Neural cell (in vitro differentiated cells): ENCODE measurements at regions not wholly inside any gene's neighbourhood (a gene's known extent, or its start where the extent isn't known, plus 50 kb on each side); places are given as distances from the start of the nearest gene placed in this dataset.

Experiments
- H2AFZ ChIP-seq: fragments of 200-600, 300-800 bp; sonication (generic), shearing (Covaris generic); 2 replicates; pipeline ENCODE4 v1.6.0; 2014; ENCODE audit warnings: low read depth, mild to moderate bottlenecking, antibody characterized with exemption, low read length, moderate library complexity
- H3F3A ChIP-seq: fragments of 200-600 bp; shearing (Covaris generic); 2 replicates; pipeline ENCODE4 v1.6.1; 2016; ENCODE audit warnings: mild to moderate bottlenecking, moderate library complexity, mixed read lengths, antibody characterized with exemption, low read length; ENCODE audit not compliant: insufficient read depth, poor library complexity, severe bottlenecking
- H3K27ac ChIP-seq: fragments of 200-600, 300-800 bp; sonication (generic), shearing (Covaris generic); 2 replicates; pipeline ENCODE4 v1.5.1; 2014; ENCODE audit warnings: mild to moderate bottlenecking, low read length, moderate library complexity
- H3K27me3 ChIP-seq: fragments of 300-800, 200-600 bp; sonication (generic), shearing (Covaris generic); 2 replicates; pipeline ENCODE4 v1.6.0; 2014; ENCODE audit warnings: mild to moderate bottlenecking, low read depth, low read length, moderate library complexity; ENCODE audit not compliant: insufficient read depth
- H3K36me3 ChIP-seq: fragments of 300-800, 200-600 bp; sonication (generic), shearing (Covaris generic); 2 replicates; pipeline ENCODE4 v1.5.1; 2014; ENCODE audit warnings: mild to moderate bottlenecking, antibody characterized with exemption, low read length, moderate library complexity; ENCODE audit not compliant: insufficient read depth
- H3K4me2 ChIP-seq: fragments of 300-800, 200-600 bp; sonication (generic), shearing (Covaris generic); 2 replicates; pipeline ENCODE4 v1.6.0; 2014; ENCODE audit warnings: mild to moderate bottlenecking, low read length
- H3K4me3 ChIP-seq: fragments of 300-800, 200-600 bp; sonication (generic), shearing (Covaris generic); 2 replicates; pipeline ENCODE4 v1.5.1; 2014; ENCODE audit warnings: mild to moderate bottlenecking, low read length, moderate library complexity
- H3K79me2 ChIP-seq: fragments of 200-600 bp; shearing (Covaris generic); replicated peaks from 2 replicates; pipeline ENCODE4 v1.6.0; 2014; ENCODE audit warnings: mild to moderate bottlenecking, low read length, moderate library complexity; ENCODE audit not compliant: insufficient read depth
- H3K9ac ChIP-seq: fragments of 300-800, 200-600 bp; sonication (generic), shearing (Covaris generic); 2 replicates; pipeline ENCODE4 v1.6.1; 2016; ENCODE audit warnings: mild to moderate bottlenecking, low read length, mixed read lengths
- H3K9me2 ChIP-seq: fragments of 200-600 bp; shearing (Covaris generic); 2 replicates; pipeline ENCODE4 v1.6.1; 2016; ENCODE audit warnings: mild to moderate bottlenecking, low read length, mixed read lengths; ENCODE audit not compliant: insufficient read depth
- H3K9me3 ChIP-seq: fragments of 200-600, 300-800 bp; sonication (generic), shearing (Covaris generic); 2 replicates; pipeline ENCODE4 v1.6.1; 2016; ENCODE audit warnings: mild to moderate bottlenecking, mixed run types, low read length, moderate library complexity, mixed read lengths
- H4K20me1 ChIP-seq: fragments of 200-600 bp; shearing (Covaris generic); 2 replicates; pipeline ENCODE4 v1.6.1; 2016; ENCODE audit warnings: mild to moderate bottlenecking, mixed run types; ENCODE audit not compliant: insufficient read depth
- EP300 ChIP-seq: fragments of 450-650 bp; conservative IDR thresholded peaks from 2 replicates; pipeline ENCODE4 v1.6.1; 2014; ENCODE audit warnings: antibody characterized with exemption, mild to moderate bottlenecking, moderate library complexity; ENCODE audit not compliant: poor library complexity, severe bottlenecking
- EZH2 ChIP-seq: fragments of 200-600, 300-800 bp; shearing (Covaris generic), sonication (generic); IDR thresholded peaks from 2 replicates; pipeline ENCODE4 v1.6.1; 2014; ENCODE audit warnings: antibody characterized with exemption, low read length, borderline replicate concordance, mild to moderate bottlenecking; ENCODE audit not compliant: insufficient read depth, poor library complexity, severe bottlenecking
- MXI1 ChIP-seq: fragments of 450-650 bp; conservative IDR thresholded peaks from 2 replicates; pipeline ENCODE4 v1.6.1; 2014; ENCODE audit warnings: antibody characterized with exemption, mild to moderate bottlenecking; ENCODE audit not compliant: poor library complexity, severe bottlenecking
- POLR2AphosphoS5 ChIP-seq: IDR thresholded peaks from 2 replicates; pipeline ENCODE4 v1.6.1; 2012
- RAD21 ChIP-seq: fragments of 450-650 bp; conservative IDR thresholded peaks from 2 replicates; pipeline ENCODE4 v1.6.1; 2014; ENCODE audit warnings: antibody characterized with exemption, mild to moderate bottlenecking, moderate library complexity
- REST ChIP-seq: IDR thresholded peaks from 2 replicates; pipeline ENCODE4 v1.6.1; 2012; ENCODE audit warnings: borderline replicate concordance
- SMC3 ChIP-seq: fragments of 450-650 bp; conservative IDR thresholded peaks from 2 replicates; pipeline ENCODE4 v1.6.1; 2014; ENCODE audit warnings: antibody characterized with exemption, mild to moderate bottlenecking, moderate library complexity; ENCODE audit not compliant: poor library complexity
- TAF1 ChIP-seq: IDR thresholded peaks from 2 replicates; pipeline ENCODE4 v1.6.1; 2012; ENCODE audit warnings: low read depth
- TF ChIP-seq, protein P1 (sequence below): fragments of 450-650 bp; IDR thresholded peaks from 2 replicates; pipeline ENCODE4 v1.5.1; 2014; ENCODE audit warnings: antibody characterized with exemption, mild to moderate bottlenecking, moderate library complexity; ENCODE audit not compliant: poor library complexity, severe bottlenecking

DNA sequence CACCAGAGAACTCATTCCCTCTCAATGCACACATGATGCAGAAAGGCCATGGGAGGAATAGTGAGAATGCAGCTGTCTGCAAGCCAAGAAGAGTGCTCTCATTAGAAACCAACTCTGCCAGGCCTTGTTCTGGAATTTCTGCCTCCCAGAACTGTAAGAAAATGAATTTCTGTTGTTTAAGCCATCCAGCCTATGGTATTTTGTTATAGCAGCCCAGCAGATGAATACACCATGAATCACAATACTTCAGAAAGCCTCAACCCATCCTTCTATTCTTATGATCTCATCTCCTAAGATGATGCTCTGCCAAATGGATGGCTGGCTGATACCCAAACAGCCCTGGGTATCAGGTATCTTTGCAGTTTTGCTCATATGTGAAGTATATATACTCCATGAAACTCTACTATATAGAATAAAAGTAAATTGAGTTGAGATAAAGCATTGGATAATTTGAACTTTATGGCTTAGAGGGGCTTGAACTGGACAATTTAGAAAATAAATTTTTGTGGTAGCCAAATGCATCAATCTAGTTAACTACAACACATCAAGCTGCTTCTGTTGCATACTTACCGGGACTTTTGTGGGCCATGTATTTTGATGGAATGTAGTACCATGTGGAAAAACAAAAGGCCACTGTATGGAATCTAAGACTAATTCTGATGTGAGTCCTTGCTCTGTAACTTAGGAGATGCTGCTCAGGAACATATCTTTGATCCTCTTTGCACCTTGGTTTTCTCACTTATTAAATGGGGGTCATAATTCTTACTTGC, 245.9 kb downstream of the HS3ST1 start:
- Histone ChIP-seq H2AFZ (no peak overlapping the region), H3K4me3 (no peak overlapping the region), H3K27ac (no peak overlapping the region), H3K36me3 (no peaks in the 10 kb centered on the region), H3K9me3 (no peaks in the 10 kb centered on the region), H3F3A (no peaks in the 10 kb centered on the region), H3K9me2 (no peaks in the 10 kb centered on the region), H3K79me2 (no peaks in the 10 kb centered on the region), H4K20me1 (no peaks in the 10 kb centered on the region), H3K9ac (no peak overlapping the region), H3K27me3 (no peaks in the 10 kb centered on the region), H3K4me2 (no peak overlapping the region)
- no peak for TF ChIP-seq POLR2AphosphoS5

DNA sequence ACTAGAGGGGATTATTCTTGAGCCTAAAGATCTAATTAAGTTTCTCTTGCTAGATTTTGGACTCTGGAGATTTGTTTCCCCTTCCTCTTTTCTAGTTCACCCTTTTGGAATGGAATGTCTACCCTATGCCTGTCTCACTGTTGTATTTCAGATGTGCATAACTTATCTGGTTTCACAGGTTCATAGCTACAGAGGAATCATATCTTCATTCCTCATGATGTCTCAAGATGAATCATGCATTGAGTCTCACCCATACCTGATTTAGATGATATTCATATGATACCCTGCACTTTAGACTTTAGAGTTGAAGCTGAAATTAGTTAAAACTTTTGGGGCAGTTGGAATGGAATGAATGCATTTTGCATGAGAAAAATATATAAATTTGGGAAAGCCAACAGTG, 246.7 kb downstream of the HS3ST1 start:
- no peaks in the 10 kb centered on the region for H3K9me2 ChIP-seq
- H3K27me3 ChIP-seq: no peaks in the 10 kb centered on the region
- no peaks in the 10 kb centered on the region for H3K9me3 ChIP-seq
- no peak overlapping the region for H3K9ac ChIP-seq
- no peaks in the 10 kb centered on the region for H3F3A ChIP-seq
- H3K27ac ChIP-seq: no peak overlapping the region
- H2AFZ ChIP-seq: no peak overlapping the region
- H3K4me2 ChIP-seq: no peak overlapping the region
- TF ChIP-seq EP300 (no peak), EZH2 (no peak), SMC3 (no peak), RAD21 (no peak), TAF1 (no peak), POLR2AphosphoS5 (no peak), MXI1 (no peak), REST (no peak)
- TF ChIP-seq, protein P1, sequence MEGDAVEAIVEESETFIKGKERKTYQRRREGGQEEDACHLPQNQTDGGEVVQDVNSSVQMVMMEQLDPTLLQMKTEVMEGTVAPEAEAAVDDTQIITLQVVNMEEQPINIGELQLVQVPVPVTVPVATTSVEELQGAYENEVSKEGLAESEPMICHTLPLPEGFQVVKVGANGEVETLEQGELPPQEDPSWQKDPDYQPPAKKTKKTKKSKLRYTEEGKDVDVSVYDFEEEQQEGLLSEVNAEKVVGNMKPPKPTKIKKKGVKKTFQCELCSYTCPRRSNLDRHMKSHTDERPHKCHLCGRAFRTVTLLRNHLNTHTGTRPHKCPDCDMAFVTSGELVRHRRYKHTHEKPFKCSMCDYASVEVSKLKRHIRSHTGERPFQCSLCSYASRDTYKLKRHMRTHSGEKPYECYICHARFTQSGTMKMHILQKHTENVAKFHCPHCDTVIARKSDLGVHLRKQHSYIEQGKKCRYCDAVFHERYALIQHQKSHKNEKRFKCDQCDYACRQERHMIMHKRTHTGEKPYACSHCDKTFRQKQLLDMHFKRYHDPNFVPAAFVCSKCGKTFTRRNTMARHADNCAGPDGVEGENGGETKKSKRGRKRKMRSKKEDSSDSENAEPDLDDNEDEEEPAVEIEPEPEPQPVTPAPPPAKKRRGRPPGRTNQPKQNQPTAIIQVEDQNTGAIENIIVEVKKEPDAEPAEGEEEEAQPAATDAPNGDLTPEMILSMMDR: no peak
- no peaks in the 10 kb centered on the region for H3K36me3 ChIP-seq
- no peak overlapping the region for H3K4me3 ChIP-seq
- H3K79me2 ChIP-seq: no peaks in the 10 kb centered on the region
- H4K20me1 ChIP-seq: no peaks in the 10 kb centered on the region

GRCh38 chr4:11179796-11180195, 248.9 kb downstream of the HS3ST1 start:
- no peaks in the 10 kb centered on the region for H3K9me3 ChIP-seq
- H3K4me2 ChIP-seq: no peak overlapping the region
- TF ChIP-seq RAD21 (no peak), REST (no peak), EZH2 (no peak), TAF1 (no peak), POLR2AphosphoS5 (no peak), EP300 (no peak), MXI1 (no peak)
- TF ChIP-seq, protein P1: no peak
- no peaks in the 10 kb centered on the region for H3K27me3 ChIP-seq
- H3K27ac ChIP-seq: no peak overlapping the region
- no peak overlapping the region for H3K9ac ChIP-seq
- no peaks in the 10 kb centered on the region for H4K20me1 ChIP-seq
- no peaks in the 10 kb centered on the region for H3F3A ChIP-seq
- no peak overlapping the region for H2AFZ ChIP-seq
- H3K9me2 ChIP-seq: no peaks in the 10 kb centered on the region
- H3K4me3 ChIP-seq: no peak overlapping the region
- H3K36me3 ChIP-seq: no peaks in the 10 kb centered on the region
- H3K79me2 ChIP-seq: no peaks in the 10 kb centered on the region
